ENCODE measurements at regions not wholly inside any gene's neighbourhood (a gene's known extent, or its start where the extent isn't known, plus 50 kb on each side); places are given as distances from the start of the nearest gene placed in this dataset.

GRCh38 chr6:19895866-19896692 lies 58.9 kb downstream of the ID4 start:
- TF ChIP-seq CTCF (IDR thresholded peaks at IDR 0.05): no peak
- TF ChIP-seq POLR2A (IDR thresholded peaks at IDR 0.05): no peak
